ENCODE measurements at regions not wholly inside any gene's neighbourhood (a gene's known extent, or its start where the extent isn't known, plus 50 kb on each side); places are given as distances from the start of the nearest gene placed in this dataset.
A peak's percentile ranks its signal among the peaks of the same experiment; 100 is the strongest.
"Not testable (repeated sequence)": the region's sequence is repeated elsewhere in the genome, so short reads cannot be mapped to it uniquely, and the experiment has no call there.

- DNase-seq (ENCODE audit: low spot score), result no peak
Measured at GRCh38 chr12:11539156-11539555, 110.3 kb upstream of the ETV6 start.

GRCh38 chr12:11540156-11540555 is 109.3 kb upstream of the ETV6 start:
- DNase-seq (ENCODE audit: low spot score), result no peak

GRCh38 chr12:11540615-11541310 is 108.7 kb upstream of the ETV6 start:
- no peak for DNase-seq (ENCODE audit: low spot score)

DNA sequence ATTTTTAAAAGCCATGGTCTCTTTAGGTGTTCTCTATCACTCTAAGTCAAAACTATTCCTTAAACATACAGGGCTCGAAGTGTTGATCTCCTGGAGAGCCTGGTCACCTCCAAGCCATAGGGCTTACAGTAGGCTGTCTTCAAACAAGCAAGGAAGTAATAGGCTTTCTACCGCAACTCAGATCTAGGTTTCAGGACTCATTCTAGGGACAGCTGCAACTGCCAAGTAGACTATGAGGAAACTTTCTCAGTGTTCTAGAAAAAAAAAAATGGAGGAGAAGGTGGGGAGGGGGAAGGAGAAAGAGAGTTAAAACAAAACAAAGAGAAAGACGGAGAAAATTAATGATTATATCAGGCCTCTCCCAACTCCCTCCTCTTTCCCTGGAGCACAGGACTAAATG is 106.9 kb upstream of the ETV6 start:
- DNase-seq (ENCODE audit: low spot score), result no peak

DNA sequence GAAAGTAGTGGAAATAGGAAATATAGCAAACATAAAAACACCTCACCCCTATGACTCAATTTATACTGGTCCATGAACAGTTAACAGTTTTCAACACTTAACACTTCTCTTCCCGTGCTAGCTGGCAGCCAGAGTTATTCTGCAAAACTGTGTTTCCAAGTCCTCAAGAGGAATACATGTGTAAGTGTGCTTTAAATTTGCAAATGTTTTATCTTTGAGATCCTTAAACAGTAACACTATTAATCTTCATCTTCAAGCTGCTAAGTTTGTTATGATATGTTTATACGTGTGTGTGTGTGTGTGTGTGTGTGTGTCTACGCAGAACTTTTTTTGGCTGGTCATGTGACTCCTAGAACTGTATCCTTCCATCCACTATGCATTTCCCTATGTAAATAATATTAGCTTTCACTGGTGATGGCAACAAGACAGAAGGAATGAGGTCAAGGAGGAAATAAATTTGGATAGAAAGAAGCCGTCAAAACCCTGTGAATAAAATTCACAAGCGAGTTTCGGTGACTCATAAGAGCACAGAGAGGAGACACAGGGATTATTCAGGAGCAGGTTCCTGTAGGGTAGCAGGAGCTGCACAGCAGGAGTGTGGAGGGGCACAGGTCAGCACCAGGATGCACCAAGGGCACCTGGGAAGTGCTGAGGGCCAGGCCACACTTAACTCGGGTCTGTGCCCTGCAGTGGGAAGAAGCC is 105.9 kb upstream of the ETV6 start:
- peak; percentile 40 for DNase-seq (ENCODE audit: low spot score)

DNA sequence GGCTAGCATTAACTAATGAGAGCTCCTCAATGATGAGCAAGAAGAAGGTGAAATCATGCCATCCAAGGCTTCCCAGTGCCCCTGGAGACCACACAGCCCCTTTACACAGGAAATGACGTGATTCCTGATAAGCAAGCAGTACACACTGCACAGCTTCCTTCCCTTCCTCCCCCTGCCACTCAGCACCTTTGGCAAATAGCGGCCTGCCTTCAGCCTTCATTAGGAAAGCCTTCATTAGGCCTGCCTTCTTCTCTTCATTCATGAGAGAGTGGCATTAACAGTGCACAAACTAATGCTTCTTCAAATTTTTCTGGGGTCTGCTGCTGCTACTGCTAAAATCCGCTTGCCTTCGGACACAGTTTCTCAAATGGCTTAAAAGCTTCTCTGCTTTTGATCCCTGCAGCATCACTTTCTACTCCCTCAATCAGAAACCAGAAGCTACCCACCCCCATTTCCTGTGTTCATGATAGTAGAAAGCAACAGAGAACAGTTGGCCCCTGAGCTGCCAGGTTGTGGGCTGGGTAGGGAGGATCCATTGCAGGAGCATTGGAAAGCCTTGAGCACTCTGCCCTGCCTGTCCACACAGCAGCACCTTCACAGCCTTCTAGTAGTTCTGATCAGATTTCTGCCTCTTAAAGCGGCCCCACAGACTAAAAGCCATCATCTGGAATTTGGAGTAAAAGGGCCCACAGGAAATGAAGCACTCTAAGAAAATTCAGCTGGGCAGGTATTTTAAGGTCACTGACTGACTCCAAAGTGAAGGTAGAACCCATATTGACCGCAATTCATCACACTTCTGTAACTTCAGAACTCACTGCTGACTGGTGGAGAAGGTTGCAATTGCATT is 103.8 kb upstream of the ETV6 start:
- DNase-seq (ENCODE audit: low spot score), result peak; percentile 8

DNA sequence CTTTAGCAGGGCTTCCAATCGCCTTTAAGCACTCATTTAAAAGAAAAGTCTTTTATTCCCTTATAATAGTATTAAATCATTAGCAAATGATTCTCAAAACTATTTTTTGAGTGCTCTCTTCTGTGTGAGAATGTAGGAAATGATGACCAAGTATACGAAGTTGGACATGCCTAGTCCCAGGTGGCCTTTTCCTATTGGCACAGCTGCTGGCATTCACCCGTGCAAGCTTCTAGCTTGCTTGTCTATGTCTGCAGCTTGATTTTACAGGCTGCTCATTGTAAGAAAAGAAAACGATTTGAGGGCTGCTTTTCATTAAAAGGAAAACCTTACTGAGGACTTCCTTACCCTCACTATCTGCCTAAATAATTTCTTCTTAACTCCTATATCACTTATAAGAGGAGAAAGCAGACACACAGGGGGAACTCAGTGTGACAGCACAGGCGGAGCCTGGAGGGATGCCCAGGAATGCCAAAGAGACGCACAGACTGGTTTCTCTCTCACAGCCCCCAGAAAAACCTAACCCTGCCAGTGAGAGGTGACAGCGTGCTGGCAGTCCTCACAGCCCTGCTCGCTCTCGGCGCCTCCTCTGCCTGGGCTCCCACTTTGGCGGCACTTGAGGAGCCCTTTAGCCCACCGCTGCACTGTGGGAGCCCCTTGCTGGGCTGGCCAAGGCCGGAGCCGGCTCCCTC is 102.7 kb upstream of the ETV6 start:
- not testable (repeated sequence) for DNase-seq (ENCODE audit: low spot score)

DNA sequence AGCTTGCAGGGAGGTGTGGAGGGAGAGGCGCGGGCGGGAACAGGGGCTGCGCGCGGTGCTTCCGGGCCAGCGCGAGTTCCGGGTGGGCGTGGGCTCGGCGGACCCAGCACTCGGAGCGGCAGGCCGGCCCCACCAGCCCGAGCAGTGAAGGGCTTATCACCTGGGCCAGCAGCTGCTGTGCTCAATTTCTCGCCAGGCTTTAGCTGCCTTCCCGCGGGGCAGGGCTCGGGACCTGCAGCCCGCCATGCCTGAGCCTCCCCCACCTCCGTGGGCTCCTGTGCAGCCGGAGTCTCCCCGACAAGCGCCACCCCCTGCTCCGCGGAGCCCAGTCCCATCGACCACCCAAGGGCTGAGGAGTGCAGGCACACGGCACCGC is 102.2 kb upstream of the ETV6 start:
- DNase-seq (ENCODE audit: low spot score), result not testable (repeated sequence)

- no peak for DNase-seq (ENCODE audit: low spot score)
Measured at GRCh38 chr12:11549119-11549518, 100.4 kb upstream of the ETV6 start.

DNA sequence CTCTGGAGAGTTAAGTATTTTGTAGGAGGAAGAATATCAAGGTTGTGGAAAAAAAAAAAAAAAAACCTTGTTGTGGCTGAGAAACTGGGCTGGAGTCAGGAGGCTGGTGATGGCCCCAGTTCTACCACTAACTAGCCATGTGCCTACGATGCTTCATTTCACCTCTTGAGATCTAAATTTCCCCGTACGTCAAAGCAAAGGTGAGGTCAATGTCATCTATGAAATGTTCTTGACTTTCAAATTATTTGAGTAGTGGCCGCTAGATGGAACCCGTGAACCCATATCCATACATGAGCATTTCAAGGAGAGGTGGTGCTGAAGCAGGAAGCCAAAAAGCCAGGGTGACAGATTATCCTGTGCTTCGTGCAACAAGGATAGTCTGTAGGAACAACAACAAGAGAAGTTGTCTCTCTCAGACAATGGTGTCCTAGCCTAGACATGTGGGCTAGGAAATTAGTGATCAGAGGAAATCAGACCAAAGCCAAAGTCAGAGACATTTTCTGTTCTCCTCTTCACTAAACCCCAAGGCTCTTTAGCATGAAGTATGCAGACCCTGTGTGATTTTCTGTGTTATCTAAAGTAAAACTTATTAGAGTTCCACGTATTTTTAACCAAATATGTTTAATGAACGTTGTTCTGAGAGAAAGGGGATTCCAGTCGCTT is 95.5 kb upstream of the ETV6 start:
- peak; percentile 71 for DNase-seq (ENCODE audit: low spot score)

DNA sequence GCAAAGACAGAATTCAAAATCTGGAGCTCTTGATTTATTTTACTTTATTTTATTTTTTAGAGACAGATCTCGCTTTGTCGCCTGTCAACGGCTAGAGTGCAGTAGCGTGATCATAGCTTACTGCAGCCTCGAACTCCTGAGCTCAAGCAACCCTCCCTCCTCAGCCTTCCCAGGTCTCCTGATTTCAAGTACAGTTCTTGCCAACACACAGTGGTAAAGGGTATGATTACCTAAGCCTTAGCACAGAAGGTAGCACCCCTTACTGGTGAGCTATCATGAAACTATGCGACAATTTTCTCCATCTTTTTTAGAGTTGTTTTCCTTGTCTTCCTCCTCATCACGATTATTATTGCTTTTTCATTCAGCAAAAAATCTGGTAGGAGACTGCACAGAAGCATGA is 94.3 kb upstream of the ETV6 start:
- peak; percentile 20 for DNase-seq (ENCODE audit: low spot score)

GRCh38 chr12:11555743-11556625 is 93.5 kb upstream of the ETV6 start:
- no peak for DNase-seq (ENCODE audit: low spot score)

- no peak for DNase-seq (ENCODE audit: low spot score)
Measured at GRCh38 chr12:11556682-11557081, 92.8 kb upstream of the ETV6 start.

- no peak for DNase-seq (ENCODE audit: low spot score)
Measured at GRCh38 chr12:11559626-11560340, 89.7 kb upstream of the ETV6 start.

DNA sequence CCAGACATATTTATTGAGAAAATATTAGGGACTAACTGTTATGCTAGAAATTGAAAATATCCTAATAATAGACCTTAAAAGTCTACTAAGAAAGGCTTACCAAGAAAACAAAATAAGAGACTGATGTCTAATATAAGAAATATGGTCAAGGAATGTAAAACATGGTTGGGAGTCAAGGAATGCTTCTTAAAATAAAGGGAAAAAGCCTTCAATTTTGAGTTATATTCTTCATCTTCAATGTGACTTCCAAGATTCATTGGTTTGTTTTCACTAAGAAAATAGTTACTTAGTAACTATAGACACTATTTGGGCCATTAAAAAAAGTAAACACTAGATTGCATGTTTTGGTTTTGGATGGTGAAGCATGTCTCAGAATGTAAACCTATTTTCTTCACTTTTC is 88.1 kb upstream of the ETV6 start:
- peak; percentile 54 for DNase-seq (ENCODE audit: low spot score)

GRCh38 chr12:11563785-11564739 is 85.4 kb upstream of the ETV6 start:
- DNase-seq (ENCODE audit: low spot score), result no peak

GRCh38 chr12:11564984-11565651 is 84.4 kb upstream of the ETV6 start:
- DNase-seq (ENCODE audit: low spot score), result no peak

GRCh38 chr12:11565752-11566151 is 83.7 kb upstream of the ETV6 start:
- no peak for DNase-seq (ENCODE audit: low spot score)
